GM19351 (cell line): ENCODE measurements at regions not wholly inside any gene's neighbourhood (a gene's known extent, or its start where the extent isn't known, plus 50 kb on each side); places are given as distances from the start of the nearest gene placed in this dataset.
A peak's percentile ranks its signal among the peaks of the same experiment; 100 is the strongest.
"Not testable (repeated sequence)": the region's sequence is repeated elsewhere in the genome, so short reads cannot be mapped to it uniquely, and the experiment has no call there.

Experiments used
- ATAC-seq: cut with Tn5 transposase; IDR thresholded peaks from one replicate; pipeline ENCODE4 v1.9.1; 2021; ENCODE audit warnings: mild to moderate bottlenecking, moderate library complexity; ENCODE audit not compliant: unreplicated experiment

DNA sequence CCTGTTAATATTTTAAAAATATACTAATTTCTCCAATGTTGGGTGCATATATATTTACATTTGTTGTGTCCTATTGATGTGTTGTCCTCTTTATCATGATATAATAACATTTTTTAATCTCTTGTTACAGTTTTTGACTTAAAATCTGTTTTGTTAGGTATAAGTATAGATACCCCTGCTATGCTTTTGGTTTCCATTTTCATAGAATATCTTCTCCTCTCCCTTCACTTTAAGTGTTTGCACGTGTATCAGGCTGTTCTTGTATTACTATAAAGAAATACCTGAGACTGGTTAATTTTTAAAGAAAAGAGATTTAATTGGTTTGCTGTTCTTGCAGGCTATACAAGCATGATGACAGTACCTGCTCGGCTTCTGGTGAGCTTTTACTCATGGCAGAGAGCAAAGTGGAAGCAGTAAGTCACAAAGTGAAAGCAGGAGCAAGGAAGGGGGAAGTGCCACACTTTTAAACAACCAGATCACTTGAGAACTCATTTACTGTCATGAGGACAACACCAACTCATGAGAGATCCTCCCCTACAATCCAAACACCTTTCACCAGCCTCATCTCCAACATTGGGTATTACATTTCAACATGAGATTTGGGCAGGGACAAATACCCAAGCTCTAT is 340.5 kb upstream of the SYNCRIP start:
- ATAC-seq: peak; percentile 78

DNA sequence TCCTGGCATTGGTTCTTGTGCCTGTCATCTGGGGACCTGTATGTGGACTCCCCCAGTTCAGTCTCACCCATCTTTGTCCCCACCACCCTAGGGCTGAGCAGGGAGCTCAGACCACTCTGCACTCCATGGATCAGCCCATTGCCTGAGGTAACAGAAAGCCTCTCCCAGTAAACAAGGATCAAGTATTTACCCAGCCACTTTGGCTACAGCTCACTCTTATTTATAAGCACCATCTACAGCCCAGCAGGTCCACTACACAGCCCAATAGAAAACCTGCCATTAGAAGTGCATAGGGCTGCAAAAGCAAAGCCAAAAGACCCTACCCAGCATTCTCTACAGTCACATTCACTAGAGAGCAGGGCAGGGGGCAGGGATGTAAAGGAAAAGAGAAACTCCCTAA is 335.0 kb upstream of the SYNCRIP start:
- no peak for ATAC-seq

DNA sequence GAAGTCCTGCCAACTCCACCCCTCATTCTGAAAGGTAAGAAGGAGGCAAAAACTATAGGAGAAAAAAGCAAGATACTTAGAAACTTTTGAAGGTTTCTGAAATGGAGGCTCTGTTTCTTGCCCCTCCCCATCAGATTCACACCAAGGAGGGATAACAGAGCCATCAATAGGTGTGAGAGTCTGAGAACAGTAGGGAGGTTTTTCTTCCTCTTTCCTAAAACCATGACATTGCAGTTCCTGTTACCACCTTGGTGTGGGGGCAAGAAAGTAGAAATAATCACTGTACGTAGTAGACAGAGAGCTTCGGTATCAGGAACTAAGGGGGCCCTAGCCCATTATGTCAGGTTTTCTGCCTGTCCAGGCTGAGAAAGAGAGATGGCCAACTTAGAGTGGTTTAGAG is 333.3 kb upstream of the SYNCRIP start:
- peak; percentile 76 for ATAC-seq

DNA sequence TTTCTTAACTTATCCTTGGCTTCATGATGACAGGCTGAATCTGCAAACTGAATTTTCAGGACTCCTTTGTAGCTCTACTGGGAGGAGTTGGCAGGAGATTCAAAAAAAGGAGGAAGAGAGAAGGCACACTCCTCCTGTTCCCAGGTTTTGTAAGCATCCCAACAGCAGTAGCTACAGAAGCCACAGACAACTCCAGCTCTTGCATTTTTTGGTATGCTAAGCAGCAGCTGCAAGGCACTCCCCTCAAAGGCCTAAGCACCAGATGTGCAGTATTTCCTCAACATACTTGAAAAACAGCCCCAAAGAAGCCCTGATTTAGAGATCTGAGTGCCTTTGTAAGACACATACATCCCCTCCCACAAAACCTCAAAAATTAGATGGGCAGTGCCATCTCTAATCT is 328.6 kb upstream of the SYNCRIP start:
- ATAC-seq: no peak

DNA sequence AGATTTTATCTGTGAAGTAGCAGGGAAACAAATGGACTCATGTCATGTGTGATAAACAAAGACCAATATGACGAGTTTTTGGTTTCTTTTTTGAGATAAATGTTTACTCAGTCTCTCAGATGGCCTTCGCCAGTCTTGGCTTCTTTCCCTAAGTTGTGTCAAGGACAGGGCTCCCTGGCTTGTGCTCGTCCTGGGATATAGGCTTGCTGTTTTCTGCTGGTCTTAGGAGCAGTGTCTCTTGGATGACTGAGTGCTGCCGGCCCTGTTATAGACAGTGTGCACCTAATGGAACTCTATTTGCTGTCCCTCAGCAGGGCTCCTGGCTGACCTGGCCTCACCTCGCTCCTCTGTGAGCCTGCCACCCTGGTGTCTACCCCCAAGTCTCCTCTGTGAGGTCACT is 324.1 kb upstream of the SYNCRIP start:
- no peak for ATAC-seq

DNA sequence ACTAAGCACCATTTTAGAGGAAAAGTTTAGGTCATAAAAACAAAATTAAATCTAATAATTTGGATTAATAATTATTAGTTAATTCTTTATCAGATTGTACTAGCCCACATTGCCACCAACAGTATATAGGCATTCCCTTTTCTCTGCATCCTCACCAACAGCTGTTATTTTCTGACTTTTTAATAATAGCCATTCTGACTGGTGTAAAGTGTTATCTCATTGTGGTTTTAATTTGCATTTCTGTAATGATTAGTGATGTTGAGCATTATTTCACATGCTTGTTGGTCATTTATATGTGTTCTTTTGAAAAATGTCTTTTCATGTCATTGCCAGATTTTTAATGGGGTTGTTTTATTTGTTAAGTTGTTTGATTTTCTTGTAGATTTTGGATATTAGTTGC is 319.1 kb upstream of the SYNCRIP start:
- no peak for ATAC-seq

DNA sequence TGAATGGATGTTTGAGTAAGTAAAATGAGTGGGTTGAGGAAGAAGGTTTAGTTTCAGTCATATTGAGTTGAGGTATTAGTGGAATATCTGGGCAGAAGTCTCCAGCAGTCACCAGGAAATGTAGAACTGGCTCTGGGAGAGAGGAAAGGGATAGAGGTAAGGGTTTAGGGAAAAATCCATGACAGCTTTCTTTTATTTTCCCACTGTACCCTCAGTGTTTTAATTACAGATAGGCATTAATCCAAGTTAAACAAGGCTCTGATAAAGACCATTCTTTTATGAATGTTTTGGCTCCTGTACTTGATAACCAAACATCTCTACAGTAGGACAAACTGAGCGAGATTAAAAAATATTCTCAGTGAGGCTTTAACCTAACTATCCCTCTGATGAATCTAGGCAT is 318.4 kb upstream of the SYNCRIP start:
- ATAC-seq: no peak

DNA sequence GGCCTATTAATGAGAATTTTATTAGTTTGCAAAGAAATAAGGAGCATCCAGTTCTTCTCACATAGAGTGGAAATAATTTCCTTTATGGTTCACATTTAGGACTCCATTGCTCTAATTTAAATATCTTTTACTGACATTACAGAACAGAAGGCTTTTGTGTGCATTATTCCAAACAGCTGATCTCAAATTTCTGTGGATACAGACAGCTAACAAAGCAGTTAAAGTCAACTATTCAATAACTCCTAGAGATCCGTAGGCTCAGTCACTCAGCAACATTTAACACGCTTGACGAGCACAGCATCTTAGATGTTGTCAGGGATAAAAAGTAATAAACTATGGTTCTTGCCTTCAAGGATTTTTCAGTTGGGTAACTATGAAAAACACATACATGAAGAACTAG is 305.8 kb upstream of the SYNCRIP start:
- ATAC-seq: no peak

DNA sequence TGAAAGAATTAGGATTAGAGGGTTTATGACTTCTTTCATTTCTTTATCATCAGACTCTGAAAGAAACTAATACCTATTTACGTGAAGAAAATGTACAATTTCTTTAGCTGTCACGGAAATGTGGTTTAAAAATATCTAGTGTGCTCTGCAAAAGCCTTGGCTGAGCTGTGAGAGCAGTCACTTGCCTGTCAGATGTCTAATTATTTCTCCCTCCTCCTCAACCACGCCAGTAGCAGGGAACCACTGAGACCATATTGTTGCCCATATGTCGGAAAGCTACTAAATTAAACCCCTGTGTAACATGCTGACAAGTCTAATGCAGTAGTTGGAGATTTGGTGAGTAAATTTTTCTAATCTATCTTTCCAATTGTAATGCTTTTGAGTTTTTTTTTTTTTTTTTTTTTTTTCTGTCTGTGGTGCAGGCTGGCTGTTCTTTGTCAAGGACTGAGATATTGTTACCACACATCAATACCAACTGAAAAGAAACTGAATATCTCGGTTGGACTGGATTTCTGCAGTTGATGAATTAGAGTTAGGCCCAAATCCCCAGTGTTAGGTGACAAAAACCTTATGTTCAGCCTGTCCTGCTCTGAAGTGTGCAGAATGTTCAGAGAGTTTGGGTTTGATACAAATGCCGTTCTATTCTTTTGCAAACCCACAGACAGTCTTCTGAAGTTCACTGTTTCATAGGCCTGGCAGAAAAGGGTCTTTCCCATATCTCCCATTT is 302.9 kb upstream of the SYNCRIP start:
- no peak for ATAC-seq

DNA sequence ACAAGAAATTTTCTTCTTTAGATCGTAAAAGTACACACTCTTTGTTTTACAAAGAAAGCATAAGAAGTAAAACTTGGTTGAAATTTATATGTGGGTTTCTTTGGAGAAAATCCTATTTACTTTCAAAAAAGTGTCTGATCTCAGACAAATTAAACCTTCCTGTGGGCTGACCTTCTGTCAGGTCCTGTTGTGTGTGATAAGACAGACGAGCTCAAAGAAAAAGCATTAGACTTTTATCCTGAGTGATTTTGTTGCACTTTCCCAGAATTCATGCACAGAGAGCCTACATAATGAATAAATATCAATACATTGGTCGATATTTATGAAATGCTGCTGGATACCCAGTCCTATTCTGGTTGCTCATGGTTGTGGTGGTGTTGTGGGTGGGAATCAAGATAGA is 302.1 kb upstream of the SYNCRIP start:
- no peak for ATAC-seq

DNA sequence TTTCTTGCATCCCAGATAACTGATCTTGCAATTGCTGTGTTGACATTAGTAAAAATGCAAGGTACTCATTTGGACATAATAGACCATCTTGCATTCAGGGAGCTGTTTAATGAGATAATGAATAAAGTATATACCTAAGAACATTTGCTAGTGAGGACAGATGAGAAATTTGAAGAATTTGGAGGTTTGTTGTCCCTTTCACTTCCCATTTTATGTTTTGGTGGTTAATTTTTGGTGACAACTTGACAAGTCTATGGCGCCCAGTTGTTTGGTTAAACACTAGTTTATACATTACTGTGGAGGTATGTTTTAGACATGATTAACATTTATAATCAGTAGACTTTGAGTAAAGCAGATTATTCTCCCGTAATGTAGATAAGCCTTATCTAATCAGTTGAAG is 300.2 kb upstream of the SYNCRIP start:
- ATAC-seq: no peak

DNA sequence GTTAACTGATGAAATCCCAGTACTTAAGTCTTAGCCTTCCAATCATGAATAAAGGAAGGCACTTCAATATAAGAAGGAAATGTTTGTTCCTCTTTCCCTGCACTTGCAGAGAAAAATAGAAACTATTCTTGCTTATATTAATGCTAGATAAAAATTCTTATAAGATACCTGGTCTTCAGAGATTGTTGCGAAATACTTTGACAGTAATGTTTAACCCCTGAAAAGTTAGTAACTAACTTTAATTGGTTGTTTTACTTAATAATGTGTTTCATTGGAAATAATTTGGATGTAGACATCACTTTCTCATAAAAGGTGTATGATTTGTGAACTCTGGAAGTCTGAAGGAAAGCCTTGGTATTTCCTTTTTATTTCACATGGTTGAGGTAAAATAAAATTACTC is 294.2 kb upstream of the SYNCRIP start:
- ATAC-seq: no peak

DNA sequence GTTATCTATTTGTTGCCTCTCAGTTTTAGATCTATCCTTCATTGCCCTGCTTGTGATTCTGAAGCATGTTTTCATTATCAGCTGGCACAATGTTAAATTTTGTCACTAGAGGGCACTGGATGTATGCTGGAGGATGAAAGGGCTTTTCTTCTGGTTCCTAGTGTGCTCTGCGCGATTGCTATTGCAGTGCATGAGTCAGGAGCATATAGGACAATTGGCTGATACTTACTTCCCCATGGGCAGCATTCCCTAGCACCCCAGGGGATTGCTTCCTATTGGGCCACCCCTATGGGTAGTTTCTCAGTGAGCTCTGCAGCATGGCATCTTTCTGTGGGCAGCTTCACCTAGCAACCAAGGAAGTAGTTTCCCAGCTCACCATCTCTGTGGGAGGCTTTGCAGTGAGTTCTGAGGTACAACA is 280.3 kb upstream of the SYNCRIP start:
- peak; percentile 94 for ATAC-seq

DNA sequence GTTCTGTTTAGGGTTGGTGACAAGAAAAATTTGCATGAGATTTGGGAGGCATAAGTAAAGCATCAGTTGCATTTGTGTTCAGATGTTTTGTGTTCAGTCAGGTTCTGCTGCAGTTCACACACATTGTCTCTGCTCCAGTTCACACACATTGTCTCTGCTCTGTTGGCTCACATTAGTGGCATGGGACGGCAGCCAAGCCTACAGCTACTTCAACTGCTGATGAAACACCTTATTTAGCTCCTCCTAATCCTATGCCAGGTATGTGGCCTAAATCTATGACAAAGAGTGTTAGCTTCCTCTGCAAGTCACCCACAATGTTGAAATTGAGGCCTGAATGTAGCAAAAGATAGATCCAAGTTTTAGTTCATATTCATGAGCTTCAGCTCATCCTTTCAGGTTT is 278.1 kb upstream of the SYNCRIP start:
- no peak for ATAC-seq

DNA sequence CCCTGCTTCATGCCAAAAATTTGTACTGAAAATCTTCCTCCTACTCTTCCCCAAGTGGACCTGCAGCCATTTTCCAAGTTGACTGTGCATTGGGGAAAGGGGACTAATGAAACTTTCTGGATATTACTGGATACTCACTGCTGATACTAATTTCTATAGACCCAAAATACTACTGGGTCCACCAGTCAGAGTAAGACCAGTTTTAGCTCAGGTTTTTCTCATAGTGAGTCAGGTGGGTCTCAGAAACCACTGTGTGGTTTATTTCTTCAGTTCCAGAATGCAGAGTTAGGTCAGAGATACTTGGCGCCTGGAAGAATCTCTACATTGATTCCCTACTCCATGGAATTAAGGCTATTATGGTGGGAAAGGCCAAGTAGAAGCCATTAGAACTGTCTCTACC is 274.8 kb upstream of the SYNCRIP start:
- no peak for ATAC-seq

DNA sequence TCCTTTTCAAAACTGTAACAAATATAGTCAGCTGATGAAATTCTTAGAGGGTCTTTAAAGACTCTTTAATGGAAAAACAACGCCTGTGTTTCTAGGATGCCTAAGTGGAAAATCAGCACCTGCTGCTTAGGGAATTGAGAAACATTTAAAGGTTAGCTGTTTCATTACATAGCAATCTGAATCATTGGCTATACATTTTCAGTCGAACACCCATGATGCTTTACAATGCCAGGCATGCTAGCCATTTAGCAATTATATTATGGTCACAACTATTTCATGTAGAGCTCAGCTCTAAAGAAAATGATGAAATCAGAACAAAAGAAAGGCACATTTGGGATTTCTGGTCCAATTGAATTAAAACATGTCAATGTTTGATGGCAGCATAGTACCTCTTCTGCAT is 270.3 kb upstream of the SYNCRIP start:
- ATAC-seq: no peak

DNA sequence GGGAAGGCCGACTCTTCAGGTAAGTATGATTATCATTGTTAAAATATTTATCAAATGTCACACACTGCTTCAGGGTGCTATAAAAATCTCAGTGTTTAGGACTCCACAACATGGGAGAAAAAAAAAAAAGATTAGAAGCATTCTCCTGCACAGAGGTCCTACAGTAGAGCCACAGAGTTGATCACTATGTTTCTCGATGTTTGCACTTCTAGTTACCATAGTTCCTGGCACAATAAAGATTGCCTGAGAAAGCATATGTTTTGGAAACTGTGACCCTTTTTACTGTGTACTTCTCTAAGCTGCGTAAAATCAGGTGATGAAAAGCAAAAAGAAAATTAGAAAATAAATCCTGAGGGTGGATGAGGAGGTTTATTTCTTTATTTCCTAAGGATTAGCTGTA is 269.9 kb upstream of the SYNCRIP start:
- ATAC-seq: no peak

DNA sequence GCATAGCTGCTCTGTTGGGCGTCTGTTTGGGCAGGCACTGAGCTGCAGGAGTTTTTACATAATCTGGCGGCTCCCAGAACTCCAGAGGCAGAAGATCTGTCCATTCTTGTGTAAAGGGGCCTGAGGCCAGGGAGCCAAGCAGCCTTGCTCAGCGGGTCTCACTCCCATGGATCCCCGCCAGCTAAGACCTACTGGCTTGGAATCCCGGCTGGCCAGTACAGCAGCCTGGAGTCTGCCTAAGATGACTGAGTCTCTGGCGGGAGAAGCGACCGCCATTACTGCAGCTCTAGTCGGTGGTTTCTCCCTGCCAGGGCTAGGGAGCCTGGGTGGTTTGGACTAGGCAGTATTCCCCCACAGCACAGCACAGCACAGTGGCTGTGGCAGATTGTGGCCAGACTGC is 268.4 kb upstream of the SYNCRIP start:
- ATAC-seq: no peak

DNA sequence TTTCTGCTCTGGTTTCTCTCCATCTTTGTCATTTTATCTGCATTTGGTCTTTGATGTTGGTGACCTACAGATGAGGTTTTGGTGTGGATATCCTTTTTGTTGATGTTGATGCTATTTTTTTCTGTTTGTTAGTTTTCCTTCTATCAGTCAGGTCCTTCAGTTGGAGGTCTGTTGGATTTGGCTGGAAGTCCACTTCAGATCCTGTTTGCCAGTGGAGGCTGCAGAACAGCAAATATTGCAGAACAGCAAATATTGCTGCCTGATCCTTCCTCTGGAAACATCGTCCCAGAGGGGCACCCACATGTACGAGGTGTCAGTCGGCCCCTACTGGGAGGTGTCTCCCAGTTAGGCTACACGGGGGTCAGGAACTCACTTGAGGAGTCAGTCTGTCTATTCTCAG is 265.4 kb upstream of the SYNCRIP start:
- not testable (repeated sequence) for ATAC-seq

DNA sequence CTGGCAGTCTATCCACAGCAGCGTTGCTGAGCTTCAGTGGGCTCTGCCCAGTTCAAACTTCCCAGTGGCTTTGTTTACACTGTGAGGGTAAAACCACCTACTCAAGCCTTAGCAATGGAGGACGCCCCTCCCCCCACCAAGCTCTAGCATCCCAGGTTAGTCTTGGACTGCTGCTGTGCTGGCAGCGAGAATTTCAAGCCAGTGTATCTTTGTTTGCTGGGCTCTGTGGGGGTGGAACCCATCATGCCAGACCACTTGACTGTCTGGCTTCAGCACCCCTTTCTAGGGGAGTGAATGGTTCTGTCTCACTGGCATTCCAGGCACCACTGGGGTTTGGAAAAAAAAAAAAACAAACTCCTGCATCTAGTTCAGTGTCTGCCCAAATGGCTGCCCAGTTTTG is 249.7 kb upstream of the SYNCRIP start:
- ATAC-seq: no peak

DNA sequence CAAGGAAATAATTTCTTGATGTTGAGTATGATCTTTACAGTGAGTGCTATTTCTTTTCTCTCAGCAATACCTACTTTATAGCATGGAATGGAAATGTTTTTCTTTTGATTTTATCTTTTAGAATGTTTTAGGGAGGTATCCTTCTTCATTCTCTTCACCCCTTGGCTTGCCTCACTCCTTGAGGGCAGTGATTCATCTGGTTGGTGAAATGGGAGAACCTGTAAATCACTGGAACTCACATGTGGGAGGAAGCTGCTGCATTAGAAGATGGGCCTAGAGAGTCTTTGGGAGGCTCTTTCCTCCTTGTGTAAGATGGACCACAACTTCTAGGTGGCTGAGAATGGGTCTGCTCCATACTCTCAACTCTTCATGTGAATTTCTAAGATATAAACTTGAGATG is 244.8 kb upstream of the SYNCRIP start:
- no peak for ATAC-seq

DNA sequence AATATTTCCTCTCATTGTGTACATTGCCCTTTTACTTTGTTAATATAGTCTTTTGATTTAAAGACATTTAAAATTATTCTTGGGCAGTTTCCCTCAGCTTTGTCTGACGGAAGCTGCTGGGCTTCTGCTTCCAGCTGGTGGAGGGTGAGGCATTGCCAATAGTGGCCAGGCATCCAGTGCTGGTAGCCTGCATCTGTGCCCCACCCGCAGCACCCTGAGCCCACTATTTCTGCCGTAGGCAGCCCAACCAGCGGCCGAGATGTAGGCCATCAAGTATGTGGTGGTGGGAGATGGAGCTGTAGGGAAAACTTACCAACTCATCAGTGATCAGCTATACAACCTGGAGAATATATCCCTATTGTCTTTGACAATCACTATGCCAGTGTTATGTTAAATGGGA is 226.0 kb upstream of the SYNCRIP start:
- no peak for ATAC-seq

DNA sequence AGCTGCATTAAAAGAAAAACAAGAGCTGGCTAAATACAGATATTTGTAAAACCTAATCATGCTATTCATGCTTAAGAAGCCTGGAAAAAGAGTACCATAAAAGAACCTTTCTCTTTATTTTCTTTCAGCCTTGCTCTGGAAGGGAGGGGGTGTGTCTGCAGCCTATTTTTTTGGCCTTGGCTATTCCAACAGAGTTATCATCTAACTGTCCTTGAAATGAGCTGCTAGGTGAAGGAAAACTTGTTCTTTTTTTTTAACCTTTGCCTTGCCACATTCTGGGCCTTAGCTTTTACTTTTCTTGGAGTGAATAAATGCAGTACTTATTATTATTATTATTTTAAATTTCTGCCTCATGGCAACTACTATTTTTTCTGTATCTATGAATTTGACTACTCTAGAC is 224.9 kb upstream of the SYNCRIP start:
- no peak for ATAC-seq
